HUES6 (cell line): ENCODE measurements at regions not wholly inside any gene's neighbourhood (a gene's known extent, or its start where the extent isn't known, plus 50 kb on each side); places are given as distances from the start of the nearest gene placed in this dataset.

Source experiments
- H3K27ac ChIP-seq: 2 replicates; pipeline ENCODE4 v1.7.0; 2013; ENCODE audit warnings: low read depth, mild to moderate bottlenecking, low read length, inconsistent platforms
- H3K27me3 ChIP-seq: 2 replicates; pipeline ENCODE4 v1.6.1; 2013; ENCODE audit warnings: low read length; ENCODE audit not compliant: control insufficient read depth, insufficient read depth
- H3K36me3 ChIP-seq: 2 replicates; pipeline ENCODE4 v1.6.1; 2013; ENCODE audit warnings: low read length; ENCODE audit not compliant: control insufficient read depth, insufficient read depth
- H3K4me1 ChIP-seq: 2 replicates; pipeline ENCODE4 v1.6.1; 2013; ENCODE audit warnings: low read length; ENCODE audit not compliant: control insufficient read depth, insufficient read depth
- H3K4me3 ChIP-seq: 2 replicates; pipeline ENCODE4 v1.5.1; 2013; ENCODE audit warnings: low read depth, low read length
- H3K9ac ChIP-seq: one replicate; pipeline ENCODE4 v1.6.1; 2013; ENCODE audit warnings: mild to moderate bottlenecking, low read length
- H3K9me3 ChIP-seq: 2 replicates; pipeline ENCODE4 v1.6.1; 2013; ENCODE audit warnings: low read depth, low read length; ENCODE audit not compliant: control insufficient read depth, insufficient read depth

DNA sequence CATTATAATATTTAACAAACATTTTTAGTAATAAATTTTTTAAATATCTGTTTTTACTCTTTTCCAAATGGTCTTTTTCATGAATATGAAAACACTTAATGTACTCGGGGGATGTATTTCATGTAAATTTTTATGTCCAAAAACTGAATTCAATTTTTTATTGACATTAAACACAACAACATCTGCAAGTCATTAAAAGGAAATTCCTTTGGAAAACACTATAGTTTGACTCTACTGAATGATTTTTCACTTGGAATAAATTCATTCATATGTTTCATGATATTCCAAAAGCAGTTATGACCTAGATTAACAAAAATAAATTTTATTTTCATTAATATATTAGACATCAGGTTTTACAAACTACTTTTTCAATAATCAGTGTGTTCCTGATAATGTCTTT is 239.8 kb upstream of the AGTR1 start:
- Histone ChIP-seq H3K27ac (no peak overlapping the region), H3K9me3 (peaks cover 11% of the 10 kb centered on the region), H3K9ac (no peak overlapping the region), H3K4me1 (no peaks in the 10 kb centered on the region), H3K4me3 (no peak overlapping the region), H3K27me3 (no peaks in the 10 kb centered on the region), H3K36me3 (no peaks in the 10 kb centered on the region)

DNA sequence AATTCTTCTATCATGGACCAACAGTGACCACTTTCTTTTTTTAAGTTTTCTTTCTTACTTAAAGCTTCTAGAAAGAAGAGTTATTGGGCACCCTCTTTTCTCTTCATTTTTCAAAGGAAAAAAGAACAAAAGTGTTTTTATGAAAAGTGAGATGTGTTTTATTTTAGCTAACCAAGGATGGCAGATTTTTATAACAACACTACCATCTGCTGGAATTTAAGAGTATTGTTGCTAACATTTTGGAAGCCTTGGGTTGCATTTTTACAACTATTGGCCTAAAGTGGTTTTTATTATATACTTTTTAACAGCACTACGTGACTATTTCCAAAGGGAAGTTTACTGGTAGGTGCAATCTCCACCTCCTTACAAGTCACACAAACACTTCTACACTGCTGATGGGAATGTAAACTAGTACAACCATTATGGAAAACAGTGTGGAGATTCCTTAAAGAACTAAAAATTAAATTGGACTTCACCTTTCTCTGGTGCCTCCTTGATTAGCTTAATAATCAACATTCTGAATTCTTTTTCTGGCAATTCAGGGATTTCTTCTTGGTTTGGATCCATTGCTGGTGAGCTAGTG is 237.7 kb upstream of the AGTR1 start:
- Histone ChIP-seq H3K4me1 (peaks cover 3% of the 10 kb centered on the region; the same call in 1 of the 2 replicates), H3K4me3 (no peak overlapping the region), H3K36me3 (no peaks in the 10 kb centered on the region), H3K27me3 (no peaks in the 10 kb centered on the region), H3K27ac (no peak overlapping the region), H3K9ac (no peak overlapping the region), H3K9me3 (peaks cover 11% of the 10 kb centered on the region)

DNA sequence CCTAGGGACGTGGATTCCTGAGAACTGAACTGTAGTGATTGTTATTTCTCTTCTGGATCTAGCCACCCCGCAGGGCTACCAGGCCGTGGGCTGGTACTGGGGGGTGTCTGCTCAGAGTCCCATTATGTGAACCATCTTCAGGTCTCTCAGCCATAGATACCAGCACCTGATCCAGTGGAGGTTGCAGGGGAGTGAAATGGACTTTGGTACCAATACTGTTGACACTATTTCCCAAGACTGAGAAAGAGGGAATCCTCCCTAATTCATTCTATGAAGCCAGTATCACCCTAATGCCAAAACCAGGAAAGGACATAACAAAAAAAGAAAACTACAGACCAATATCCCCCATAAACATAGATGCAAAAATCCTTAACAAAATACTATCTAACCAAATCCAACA is 237.0 kb upstream of the AGTR1 start:
- peaks cover 9% of the 10 kb centered on the region for H3K4me1 ChIP-seq
- H3K36me3 ChIP-seq: no peaks in the 10 kb centered on the region
- no peak overlapping the region for H3K27ac ChIP-seq
- H3K27me3 ChIP-seq: no peaks in the 10 kb centered on the region
- H3K4me3 ChIP-seq: no peak overlapping the region
- H3K9me3 ChIP-seq: peaks cover 11% of the 10 kb centered on the region
- no peak overlapping the region for H3K9ac ChIP-seq

DNA sequence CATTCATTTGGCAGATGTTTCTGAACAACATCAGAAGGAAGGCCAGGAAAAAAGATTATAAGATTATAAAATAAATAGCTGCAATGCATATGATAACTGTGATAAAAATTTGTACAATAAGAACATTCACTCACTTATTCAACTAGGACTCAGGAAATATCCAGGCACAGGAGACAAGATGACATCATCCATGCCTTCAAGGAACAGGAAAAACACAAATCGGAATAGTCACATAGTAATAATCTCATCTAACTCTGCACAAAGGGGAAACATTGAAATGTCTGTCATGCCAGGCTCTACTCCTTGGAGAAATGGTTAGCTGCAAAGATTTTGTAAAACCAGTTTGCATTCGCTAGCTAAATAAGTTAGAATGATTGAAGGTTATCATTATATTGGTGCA is 233.5 kb upstream of the AGTR1 start:
- Histone ChIP-seq H3K9ac (no peak overlapping the region), H3K4me1 (peaks cover 18% of the 10 kb centered on the region), H3K9me3 (no peaks in the 10 kb centered on the region), H3K27ac (no peak overlapping the region), H3K4me3 (no peak overlapping the region), H3K36me3 (no peaks in the 10 kb centered on the region), H3K27me3 (no peaks in the 10 kb centered on the region)

DNA sequence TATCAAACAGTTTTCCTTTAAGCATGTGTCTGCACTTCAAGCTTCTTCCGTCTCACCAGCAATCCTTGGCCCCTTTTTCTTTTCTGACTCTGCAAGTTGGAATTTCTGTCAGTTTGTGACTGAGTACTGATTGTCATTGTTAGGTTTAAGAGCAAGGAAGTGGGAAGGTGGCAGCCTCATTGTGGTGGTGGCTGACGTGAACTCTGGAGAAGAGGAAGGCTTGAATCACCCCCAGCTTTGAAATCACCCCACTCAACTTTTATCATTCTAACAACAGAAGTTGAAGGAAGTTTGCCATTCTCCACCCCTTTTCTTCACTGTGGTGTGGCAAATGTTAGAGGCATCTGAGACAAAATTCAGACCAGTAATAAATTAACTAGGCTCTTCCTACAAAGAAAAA is 231.6 kb upstream of the AGTR1 start:
- Histone ChIP-seq H3K36me3 (no peaks in the 10 kb centered on the region), H3K4me1 (peaks cover 18% of the 10 kb centered on the region), H3K4me3 (no peak overlapping the region), H3K9ac (no peak overlapping the region), H3K27me3 (no peaks in the 10 kb centered on the region), H3K9me3 (no peaks in the 10 kb centered on the region), H3K27ac (no peak overlapping the region)

DNA sequence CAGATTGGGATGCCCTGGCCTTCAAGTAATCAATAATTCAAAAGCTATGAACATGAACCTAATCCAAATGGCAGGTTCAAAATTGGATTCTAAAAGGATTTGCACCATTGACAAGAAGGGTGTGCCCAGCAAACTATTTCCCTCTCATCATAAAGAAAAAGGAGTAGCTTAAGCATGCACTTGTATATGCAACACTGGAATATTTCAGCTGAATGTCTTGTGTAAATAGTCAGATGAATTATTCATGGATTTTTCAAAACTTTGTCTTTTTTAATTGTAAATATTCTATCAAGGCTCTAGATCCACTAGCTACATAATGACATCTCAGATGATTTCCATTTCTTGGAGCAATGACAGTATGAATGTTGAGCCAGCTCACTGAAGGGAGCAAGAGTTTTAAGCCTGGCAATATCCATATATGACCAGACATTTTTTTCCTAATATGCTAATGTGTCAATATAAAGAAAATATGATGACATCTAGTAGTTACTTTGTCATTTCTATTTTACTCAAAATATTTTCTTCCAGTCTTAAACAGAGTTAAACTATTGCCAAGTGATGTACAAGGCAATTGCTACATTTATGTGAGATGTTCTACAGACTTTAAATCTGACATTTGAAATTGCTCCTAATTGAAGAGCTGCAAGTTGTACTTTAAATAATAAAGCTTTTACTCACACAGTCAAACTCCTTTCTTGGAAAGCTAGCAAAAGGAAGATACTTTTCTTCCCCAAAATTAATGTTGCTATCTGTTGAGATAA is 230.5 kb upstream of the AGTR1 start:
- H3K27ac ChIP-seq: no peak overlapping the region
- no peaks in the 10 kb centered on the region for H3K36me3 ChIP-seq
- H3K27me3 ChIP-seq: no peaks in the 10 kb centered on the region
- no peak overlapping the region for H3K9ac ChIP-seq
- H3K4me1 ChIP-seq: peaks cover 18% of the 10 kb centered on the region
- H3K4me3 ChIP-seq: no peak overlapping the region
- no peaks in the 10 kb centered on the region for H3K9me3 ChIP-seq

DNA sequence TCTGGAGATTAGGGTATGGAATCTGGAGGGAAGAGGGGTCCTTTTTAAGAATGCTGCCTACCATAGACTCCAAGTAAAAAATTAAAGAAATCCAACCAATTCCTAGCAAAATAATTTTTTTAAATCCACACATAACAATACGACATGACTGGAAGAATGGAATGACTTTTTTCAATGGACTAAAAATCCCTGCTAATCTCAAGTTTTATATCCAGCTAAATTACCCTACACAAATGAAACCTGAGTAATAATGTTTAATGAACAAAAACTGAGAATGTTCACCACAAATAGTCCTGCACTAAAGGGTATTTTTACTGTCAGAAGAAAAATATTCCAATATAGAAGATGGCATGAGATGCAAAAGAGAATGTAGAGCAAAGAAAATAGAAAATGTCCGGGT is 220.3 kb upstream of the AGTR1 start:
- H3K4me1 ChIP-seq: no peaks in the 10 kb centered on the region
- no peaks in the 10 kb centered on the region for H3K36me3 ChIP-seq
- H3K27ac ChIP-seq: no peak overlapping the region
- H3K9me3 ChIP-seq: no peaks in the 10 kb centered on the region; the same call in 1 of the 2 replicates
- no peak overlapping the region for H3K9ac ChIP-seq
- H3K27me3 ChIP-seq: no peaks in the 10 kb centered on the region
- H3K4me3 ChIP-seq: no peak overlapping the region

DNA sequence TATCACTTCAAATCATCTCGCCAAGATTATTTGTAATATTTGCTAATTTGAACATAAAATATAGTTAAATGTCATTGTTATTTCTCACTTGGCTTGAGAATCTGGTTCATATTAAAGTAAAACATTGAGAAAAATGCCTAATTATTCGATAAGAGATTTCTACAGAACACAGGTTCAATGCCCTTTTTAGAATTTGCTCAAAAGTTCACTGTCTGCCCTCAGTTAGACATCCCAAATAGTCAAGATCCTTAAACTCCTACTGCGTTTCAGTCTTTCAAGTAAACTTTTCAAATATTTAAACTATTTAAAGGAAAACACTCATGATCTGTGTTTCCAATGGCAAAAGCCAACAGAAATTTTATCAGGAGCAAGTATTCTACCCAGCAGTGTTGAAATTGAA is 204.1 kb upstream of the AGTR1 start:
- Histone ChIP-seq H3K4me3 (no peak overlapping the region), H3K36me3 (no peaks in the 10 kb centered on the region), H3K9me3 (no peaks in the 10 kb centered on the region), H3K4me1 (no peaks in the 10 kb centered on the region), H3K27ac (no peak overlapping the region), H3K27me3 (no peaks in the 10 kb centered on the region), H3K9ac (no peak overlapping the region)

DNA sequence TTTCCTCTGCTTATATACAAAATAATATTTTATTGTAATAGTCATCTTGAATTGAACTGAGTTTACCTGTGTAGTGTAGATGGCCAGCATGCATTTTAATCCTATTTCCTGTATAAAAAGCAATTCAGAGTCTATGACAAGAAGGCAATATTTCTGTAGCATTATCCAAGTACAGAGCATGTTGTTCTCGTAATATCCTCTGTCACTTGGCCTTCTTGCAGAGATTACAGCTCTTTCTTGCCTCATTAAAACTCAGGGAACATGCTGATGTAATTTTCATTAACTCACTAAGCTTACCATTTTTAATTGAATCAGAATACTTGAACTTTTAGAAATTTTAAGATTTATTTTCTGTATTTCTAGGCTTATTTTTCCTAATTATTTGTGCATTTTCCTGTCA is 203.3 kb upstream of the AGTR1 start:
- Histone ChIP-seq H3K27me3 (no peaks in the 10 kb centered on the region), H3K27ac (no peak overlapping the region), H3K9me3 (no peaks in the 10 kb centered on the region), H3K36me3 (no peaks in the 10 kb centered on the region), H3K9ac (no peak overlapping the region), H3K4me1 (no peaks in the 10 kb centered on the region), H3K4me3 (no peak overlapping the region)

DNA sequence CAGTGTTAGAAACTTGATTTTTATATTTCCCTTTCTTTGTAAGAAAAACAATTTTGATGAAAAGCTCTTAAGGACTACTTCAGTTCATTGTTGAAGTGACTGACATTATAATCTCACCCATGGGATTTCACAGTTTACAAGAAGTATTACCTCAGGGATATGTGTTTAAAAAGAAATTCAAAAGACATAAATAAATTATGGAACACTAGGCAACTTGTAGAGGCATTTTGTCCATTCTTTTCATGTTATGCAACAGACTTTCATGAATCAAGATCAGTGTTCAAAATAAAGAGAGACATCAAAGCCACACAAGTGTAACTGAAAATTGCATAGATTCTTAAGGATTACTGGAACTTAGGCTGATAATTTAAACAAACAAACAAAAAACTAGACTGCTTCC is 196.8 kb upstream of the AGTR1 start:
- Histone ChIP-seq H3K27me3 (no peaks in the 10 kb centered on the region), H3K27ac (no peak overlapping the region), H3K4me1 (no peaks in the 10 kb centered on the region), H3K9ac (no peak overlapping the region), H3K36me3 (no peaks in the 10 kb centered on the region), H3K9me3 (no peaks in the 10 kb centered on the region), H3K4me3 (no peak overlapping the region)

DNA sequence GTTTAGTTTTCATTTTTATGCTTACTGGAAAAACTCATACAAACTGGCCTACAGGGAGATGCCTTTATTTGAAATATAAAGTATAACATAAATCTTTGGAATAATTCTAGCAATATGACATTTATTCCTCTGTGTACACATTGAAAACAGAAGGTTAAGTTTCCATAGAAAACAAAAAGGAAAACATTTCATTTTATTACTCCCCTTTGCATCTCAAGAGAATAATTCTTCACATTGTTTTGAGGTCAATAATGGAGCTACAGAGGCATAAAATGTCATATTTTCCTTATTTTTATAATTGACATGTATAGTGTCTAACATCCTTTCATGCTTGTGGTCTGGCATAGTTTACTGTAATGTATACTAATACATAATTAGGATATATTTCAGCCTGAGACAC is 187.6 kb upstream of the AGTR1 start:
- H3K27me3 ChIP-seq: no peaks in the 10 kb centered on the region
- no peak overlapping the region for H3K9ac ChIP-seq
- no peaks in the 10 kb centered on the region for H3K36me3 ChIP-seq
- no peaks in the 10 kb centered on the region for H3K4me1 ChIP-seq
- H3K4me3 ChIP-seq: no peak overlapping the region
- H3K27ac ChIP-seq: no peak overlapping the region
- no peaks in the 10 kb centered on the region for H3K9me3 ChIP-seq
